ENCODE measurements at regions not wholly inside any gene's neighbourhood (a gene's known extent, or its start where the extent isn't known, plus 50 kb on each side); places are given as distances from the start of the nearest gene placed in this dataset.

DNA sequence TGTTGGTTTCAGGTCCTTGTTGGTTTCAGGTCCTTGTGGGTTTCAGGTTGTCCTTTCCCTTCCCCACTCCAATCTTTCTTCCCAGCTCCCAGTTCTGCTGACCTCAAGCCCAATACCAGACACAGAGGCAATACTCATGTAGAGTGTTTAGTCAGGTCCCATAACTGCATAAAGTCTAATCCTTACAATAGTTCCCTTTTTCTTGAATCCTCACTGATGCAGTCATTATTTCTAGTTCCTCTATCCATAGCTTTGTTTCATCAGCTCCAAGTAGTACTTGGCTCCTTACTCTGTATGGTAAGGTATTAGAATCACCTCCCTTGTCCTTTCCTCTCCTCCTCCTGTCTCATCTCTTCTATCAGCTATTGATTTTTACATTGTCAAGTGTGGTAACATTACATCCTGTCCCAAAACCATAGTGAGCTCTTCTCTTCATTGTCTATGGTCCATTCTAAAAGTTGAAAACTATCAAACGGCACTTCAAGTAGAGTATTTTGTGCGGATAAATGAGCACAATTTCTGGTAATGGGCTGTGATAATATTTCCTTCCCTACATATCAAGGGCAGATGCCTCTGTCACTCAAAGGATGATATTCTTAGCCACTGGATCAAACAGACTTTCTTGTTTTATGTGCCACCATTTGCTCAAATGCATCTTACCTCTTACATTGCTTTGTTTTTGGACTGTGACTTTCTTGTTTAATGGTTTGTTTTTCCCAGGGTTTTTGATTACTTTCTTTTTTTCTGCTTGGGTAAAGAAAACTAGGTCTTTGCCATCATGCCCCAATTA, 57.2 kb upstream of the JDP2 start:
- peak; percentile 90 for DNase-seq (ENCODE audit: low read depth)

DNA sequence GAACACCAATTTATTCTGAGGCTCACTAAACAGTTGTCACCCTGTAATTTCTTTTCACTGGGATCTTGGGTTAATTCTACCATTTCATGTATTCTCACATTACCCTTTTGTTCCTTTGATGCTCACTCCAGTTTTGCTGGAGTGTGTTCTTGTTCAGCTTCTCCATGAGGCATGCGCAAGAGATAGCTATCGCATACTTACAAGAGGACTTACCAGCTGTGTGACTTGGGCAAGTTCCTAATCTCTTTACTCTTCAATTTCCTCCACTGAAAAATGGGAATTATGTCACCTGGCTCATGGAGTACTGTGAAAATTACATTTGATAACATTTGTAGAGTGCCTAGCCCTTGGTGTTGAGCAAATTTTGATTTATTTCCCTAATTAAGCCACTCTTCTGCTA, 56.5 kb upstream of the JDP2 start:
- DNase-seq (ENCODE audit: low read depth): no peak

DNA sequence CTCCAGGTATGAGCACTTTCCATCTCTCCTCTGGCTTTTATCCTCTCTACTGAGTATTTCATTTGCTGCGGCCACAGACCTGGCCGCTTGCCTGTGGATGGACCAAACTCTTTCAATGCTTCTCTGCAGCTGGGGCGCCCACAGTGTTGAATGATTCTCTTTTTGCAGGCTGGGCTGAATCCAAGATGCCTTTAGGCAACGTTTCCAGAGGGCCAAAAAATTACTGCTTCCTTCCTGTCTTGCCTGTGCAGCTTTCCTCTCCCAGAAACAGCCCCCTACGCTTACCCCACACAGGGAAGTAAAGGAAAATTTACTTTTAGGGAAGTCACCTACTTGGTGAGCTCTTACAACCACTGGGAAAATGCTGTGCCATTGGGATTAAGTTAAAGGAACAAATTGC, 55.6 kb upstream of the JDP2 start:
- peak; percentile 23 for DNase-seq (ENCODE audit: low read depth)

- DNase-seq (ENCODE audit: low read depth): no peak
Observed at GRCh38 chr14:75373133-75373532, 54.7 kb upstream of the JDP2 start.

DNA sequence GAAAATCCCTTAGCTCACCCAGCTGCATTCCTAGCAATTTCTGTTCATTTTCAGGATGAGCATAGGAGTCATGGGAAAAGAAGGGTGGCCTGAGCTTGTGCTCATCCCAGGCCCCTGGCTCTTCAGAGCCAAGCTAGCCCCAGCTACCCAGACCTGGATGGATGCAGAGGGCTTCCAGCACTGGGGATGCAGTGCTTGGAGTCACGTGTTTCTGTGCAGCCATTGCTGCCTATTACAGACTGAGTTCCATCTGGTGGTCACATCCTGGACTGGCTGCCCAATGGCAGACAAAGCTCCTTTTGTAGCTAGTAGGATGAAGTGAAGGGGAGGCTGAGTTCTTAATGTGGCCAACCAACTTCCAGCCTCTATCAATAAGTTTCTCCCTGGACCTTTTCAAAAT, 54.2 kb upstream of the JDP2 start:
- no peak for DNase-seq (ENCODE audit: low read depth)

- no peak for DNase-seq (ENCODE audit: low read depth)
Observed at GRCh38 chr14:75374911-75375310, 52.9 kb upstream of the JDP2 start.

GRCh38 chr14:75375983-75376382, 51.8 kb upstream of the JDP2 start:
- DNase-seq (ENCODE audit: low read depth): no peak

Data from myocyte (in vitro differentiated cells).